ENCODE measurements at regions not wholly inside any gene's neighbourhood (a gene's known extent, or its start where the extent isn't known, plus 50 kb on each side); places are given as distances from the start of the nearest gene placed in this dataset.

DNA sequence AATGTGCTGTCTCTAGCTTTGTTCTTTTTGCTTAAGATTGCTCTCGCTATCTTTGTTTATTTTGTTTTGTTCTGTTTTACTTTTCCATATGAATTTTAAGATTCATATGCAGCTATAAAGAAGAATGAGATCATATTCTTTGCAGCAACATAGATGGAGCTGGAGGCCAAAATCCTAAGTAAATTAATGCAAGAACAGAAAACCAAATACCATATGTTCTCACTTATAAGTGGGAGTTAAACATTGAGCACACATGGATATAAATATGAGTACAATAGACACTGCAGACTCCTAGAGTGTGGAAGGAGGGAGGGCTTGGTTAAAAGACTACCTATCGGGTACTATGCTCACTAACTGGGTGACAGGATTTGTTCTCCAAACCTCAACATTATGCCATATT lies 237.8 kb downstream of the TRAM1L1 start:
- Histone ChIP-seq H3K9me2 (no peaks in the 10 kb centered on the region), H3K36me3 (replicated peaks in 1 of 2; ENCODE audit: control insufficient read depth in 1 of 2, insufficient read depth in 2 of 2, low read length in 1 of 2) (no peaks in the 10 kb centered on the region), H3K4me2 (no peak overlapping the region), H4K20me1 (ENCODE audit: insufficient read depth) (no peaks in the 10 kb centered on the region), H3F3A (replicated peaks; ENCODE audit: insufficient read depth) (no peaks in the 10 kb centered on the region), H3K27me3 (ENCODE audit: insufficient read depth) (no peaks in the 10 kb centered on the region), H3K4me3 (ENCODE audit: low read depth in 2 of 2, low read length in 1 of 2) (no peak overlapping the region), H3K9ac (no peak overlapping the region), H2AFZ (ENCODE audit: low read depth) (no peak overlapping the region), H3K79me2 (ENCODE audit: insufficient read depth) (no peaks in the 10 kb centered on the region), H3K27ac (ENCODE audit: low read depth in 2 of 2, low read length in 1 of 2) (no peak overlapping the region), H3K9me3 (no peaks in the 10 kb centered on the region; the same call in 1 of the 2 replicates), H3K4me1 (ENCODE audit: control insufficient read depth in 1 of 2, insufficient read depth in 2 of 2, low read depth in 1 of 2, low read length in 1 of 2) (no peaks in the 10 kb centered on the region)
- no peak for DNase-seq
- CTCF ChIA-PET: interaction anchor here (0.6 kb wide), 1 partner anchor 626 kb away, joined by 3 read pairs; no protein-coding TSS in a partner anchor
- 65% methylated on average over 2 of the region's 2 CpGs for WGBS (ENCODE audit: low lambda C conversion rate)
- TF ChIP-seq, protein P1, sequence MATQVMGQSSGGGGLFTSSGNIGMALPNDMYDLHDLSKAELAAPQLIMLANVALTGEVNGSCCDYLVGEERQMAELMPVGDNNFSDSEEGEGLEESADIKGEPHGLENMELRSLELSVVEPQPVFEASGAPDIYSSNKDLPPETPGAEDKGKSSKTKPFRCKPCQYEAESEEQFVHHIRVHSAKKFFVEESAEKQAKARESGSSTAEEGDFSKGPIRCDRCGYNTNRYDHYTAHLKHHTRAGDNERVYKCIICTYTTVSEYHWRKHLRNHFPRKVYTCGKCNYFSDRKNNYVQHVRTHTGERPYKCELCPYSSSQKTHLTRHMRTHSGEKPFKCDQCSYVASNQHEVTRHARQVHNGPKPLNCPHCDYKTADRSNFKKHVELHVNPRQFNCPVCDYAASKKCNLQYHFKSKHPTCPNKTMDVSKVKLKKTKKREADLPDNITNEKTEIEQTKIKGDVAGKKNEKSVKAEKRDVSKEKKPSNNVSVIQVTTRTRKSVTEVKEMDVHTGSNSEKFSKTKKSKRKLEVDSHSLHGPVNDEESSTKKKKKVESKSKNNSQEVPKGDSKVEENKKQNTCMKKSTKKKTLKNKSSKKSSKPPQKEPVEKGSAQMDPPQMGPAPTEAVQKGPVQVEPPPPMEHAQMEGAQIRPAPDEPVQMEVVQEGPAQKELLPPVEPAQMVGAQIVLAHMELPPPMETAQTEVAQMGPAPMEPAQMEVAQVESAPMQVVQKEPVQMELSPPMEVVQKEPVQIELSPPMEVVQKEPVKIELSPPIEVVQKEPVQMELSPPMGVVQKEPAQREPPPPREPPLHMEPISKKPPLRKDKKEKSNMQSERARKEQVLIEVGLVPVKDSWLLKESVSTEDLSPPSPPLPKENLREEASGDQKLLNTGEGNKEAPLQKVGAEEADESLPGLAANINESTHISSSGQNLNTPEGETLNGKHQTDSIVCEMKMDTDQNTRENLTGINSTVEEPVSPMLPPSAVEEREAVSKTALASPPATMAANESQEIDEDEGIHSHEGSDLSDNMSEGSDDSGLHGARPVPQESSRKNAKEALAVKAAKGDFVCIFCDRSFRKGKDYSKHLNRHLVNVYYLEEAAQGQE (IDR thresholded peaks at IDR 0.05; ENCODE audit: low read depth, low read length): no peak
- TF ChIP-seq TEAD4 (IDR thresholded peaks at IDR 0.05; ENCODE audit: borderline replicate concordance, insufficient read depth) (no peak), JUND (IDR thresholded peaks at IDR 0.05) (no peak), TAF1 (IDR thresholded peaks at IDR 0.05; ENCODE audit: borderline replicate concordance, low read depth, low read length) (no peak), NFIC (IDR thresholded peaks at IDR 0.05; ENCODE audit: borderline replicate concordance) (no peak), SMC3 (IDR thresholded peaks at IDR 0.05; ENCODE audit: low read depth, low read length) (no peak)
- POLR2A ChIA-PET: no interaction called here

DNA sequence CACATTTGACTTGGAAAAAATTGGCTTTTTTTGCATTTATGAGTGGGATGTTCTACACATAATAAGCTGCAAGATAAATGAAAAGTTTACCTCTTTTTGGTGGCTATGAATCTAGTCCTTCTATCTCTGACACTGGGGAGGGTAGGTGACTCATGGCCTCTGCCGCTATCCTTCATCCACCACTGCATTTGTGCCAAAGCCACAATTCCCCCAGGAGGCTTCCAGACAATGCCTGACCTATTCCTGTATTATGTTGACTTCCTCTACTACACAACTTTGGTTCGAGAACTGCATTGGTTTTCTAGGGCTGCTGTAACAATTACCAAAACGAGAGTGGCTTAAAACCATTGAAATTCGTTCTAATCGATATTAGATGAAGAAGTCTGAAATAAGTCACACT lies 245.6 kb downstream of the TRAM1L1 start:
- CTCF ChIA-PET: no interaction called here
- no peak for DNase-seq
- H3K9me3 ChIP-seq: no peaks in the 10 kb centered on the region
- TF ChIP-seq, protein P2, sequence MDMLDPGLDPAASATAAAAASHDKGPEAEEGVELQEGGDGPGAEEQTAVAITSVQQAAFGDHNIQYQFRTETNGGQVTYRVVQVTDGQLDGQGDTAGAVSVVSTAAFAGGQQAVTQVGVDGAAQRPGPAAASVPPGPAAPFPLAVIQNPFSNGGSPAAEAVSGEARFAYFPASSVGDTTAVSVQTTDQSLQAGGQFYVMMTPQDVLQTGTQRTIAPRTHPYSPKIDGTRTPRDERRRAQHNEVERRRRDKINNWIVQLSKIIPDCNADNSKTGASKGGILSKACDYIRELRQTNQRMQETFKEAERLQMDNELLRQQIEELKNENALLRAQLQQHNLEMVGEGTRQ (IDR thresholded peaks at IDR 0.05; ENCODE audit: borderline replicate concordance, low read depth, low read length): no peak
- TF ChIP-seq TCF12 (IDR thresholded peaks at IDR 0.05) (no peak), EP300 (IDR thresholded peaks at IDR 0.05; ENCODE audit: borderline replicate concordance in 1 of 2, low read depth in 1 of 2, low read length in 1 of 2) (no peak), POLR2AphosphoS5 (IDR thresholded peaks at IDR 0.05; ENCODE audit: low read depth, low read length) (no peak), TEAD4 (IDR thresholded peaks at IDR 0.05; ENCODE audit: borderline replicate concordance, insufficient read depth) (no peak), SMC3 (IDR thresholded peaks at IDR 0.05; ENCODE audit: low read depth, low read length) (no peak), EZH2phosphoT487 (IDR thresholded peaks at IDR 0.05; ENCODE audit: borderline replicate concordance, low read depth) (no peak), NRF1 (IDR thresholded peaks at IDR 0.05; ENCODE audit: low read depth, low read length) (no peak), RAD21 (IDR thresholded peaks at IDR 0.05; ENCODE audit: low read length) (no peak), RFX5 (IDR thresholded peaks at IDR 0.05; ENCODE audit: low read length) (no peak), FOXM1 (IDR thresholded peaks at IDR 0.05; ENCODE audit: low read depth) (no peak), YY1 (IDR thresholded peaks at IDR 0.05; ENCODE audit: low read depth) (no peak), RCOR1 (IDR thresholded peaks at IDR 0.05; ENCODE audit: low read length) (no peak), MEF2A (IDR thresholded peaks at IDR 0.05; ENCODE audit: borderline replicate concordance, low read depth) (no peak)
- TF ChIP-seq, protein P3, sequence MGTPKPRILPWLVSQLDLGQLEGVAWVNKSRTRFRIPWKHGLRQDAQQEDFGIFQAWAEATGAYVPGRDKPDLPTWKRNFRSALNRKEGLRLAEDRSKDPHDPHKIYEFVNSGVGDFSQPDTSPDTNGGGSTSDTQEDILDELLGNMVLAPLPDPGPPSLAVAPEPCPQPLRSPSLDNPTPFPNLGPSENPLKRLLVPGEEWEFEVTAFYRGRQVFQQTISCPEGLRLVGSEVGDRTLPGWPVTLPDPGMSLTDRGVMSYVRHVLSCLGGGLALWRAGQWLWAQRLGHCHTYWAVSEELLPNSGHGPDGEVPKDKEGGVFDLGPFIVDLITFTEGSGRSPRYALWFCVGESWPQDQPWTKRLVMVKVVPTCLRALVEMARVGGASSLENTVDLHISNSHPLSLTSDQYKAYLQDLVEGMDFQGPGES (IDR thresholded peaks at IDR 0.05; ENCODE audit: low read depth, low read length): no peak
- TF ChIP-seq, protein P4, sequence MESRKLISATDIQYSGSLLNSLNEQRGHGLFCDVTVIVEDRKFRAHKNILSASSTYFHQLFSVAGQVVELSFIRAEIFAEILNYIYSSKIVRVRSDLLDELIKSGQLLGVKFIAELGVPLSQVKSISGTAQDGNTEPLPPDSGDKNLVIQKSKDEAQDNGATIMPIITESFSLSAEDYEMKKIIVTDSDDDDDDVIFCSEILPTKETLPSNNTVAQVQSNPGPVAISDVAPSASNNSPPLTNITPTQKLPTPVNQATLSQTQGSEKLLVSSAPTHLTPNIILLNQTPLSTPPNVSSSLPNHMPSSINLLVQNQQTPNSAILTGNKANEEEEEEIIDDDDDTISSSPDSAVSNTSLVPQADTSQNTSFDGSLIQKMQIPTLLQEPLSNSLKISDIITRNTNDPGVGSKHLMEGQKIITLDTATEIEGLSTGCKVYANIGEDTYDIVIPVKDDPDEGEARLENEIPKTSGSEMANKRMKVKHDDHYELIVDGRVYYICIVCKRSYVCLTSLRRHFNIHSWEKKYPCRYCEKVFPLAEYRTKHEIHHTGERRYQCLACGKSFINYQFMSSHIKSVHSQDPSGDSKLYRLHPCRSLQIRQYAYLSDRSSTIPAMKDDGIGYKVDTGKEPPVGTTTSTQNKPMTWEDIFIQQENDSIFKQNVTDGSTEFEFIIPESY (IDR thresholded peaks at IDR 0.05; ENCODE audit: borderline replicate concordance, low read depth): no peak
- TF ChIP-seq, protein P5, sequence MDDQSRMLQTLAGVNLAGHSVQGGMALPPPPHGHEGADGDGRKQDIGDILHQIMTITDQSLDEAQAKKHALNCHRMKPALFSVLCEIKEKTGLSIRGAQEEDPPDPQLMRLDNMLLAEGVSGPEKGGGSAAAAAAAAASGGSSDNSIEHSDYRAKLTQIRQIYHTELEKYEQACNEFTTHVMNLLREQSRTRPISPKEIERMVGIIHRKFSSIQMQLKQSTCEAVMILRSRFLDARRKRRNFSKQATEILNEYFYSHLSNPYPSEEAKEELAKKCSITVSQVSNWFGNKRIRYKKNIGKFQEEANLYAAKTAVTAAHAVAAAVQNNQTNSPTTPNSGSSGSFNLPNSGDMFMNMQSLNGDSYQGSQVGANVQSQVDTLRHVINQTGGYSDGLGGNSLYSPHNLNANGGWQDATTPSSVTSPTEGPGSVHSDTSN (IDR thresholded peaks at IDR 0.05): no peak

More for the DNA sequence above, 245.6 kb downstream of the TRAM1L1 start:
- Histone ChIP-seq H2AFZ (ENCODE audit: low read depth) (no peak overlapping the region), H3K27ac (ENCODE audit: low read depth in 2 of 2, low read length in 1 of 2) (no peak overlapping the region), H4K20me1 (ENCODE audit: insufficient read depth) (no peaks in the 10 kb centered on the region), H3F3A (replicated peaks; ENCODE audit: insufficient read depth) (no peaks in the 10 kb centered on the region), H3K4me2 (no peak overlapping the region), H3K9me2 (no peaks in the 10 kb centered on the region), H3K4me3 (ENCODE audit: low read depth in 2 of 2, low read length in 1 of 2) (no peak overlapping the region), H3K4me1 (ENCODE audit: control insufficient read depth in 1 of 2, insufficient read depth in 2 of 2, low read depth in 1 of 2, low read length in 1 of 2) (no peaks in the 10 kb centered on the region; a peak in 1 of 4 replicates), H3K27me3 (ENCODE audit: insufficient read depth) (no peaks in the 10 kb centered on the region), H3K36me3 (replicated peaks in 1 of 2; ENCODE audit: control insufficient read depth in 1 of 2, insufficient read depth in 2 of 2, low read length in 1 of 2) (no peaks in the 10 kb centered on the region), H3K9ac (no peak overlapping the region), H3K79me2 (ENCODE audit: insufficient read depth) (no peaks in the 10 kb centered on the region)
- POLR2A ChIA-PET: no interaction called here
- 49% methylated on average over 5 of the region's 5 CpGs for WGBS (ENCODE audit: low lambda C conversion rate)
